Fibroblast of lung (primary cell): ENCODE measurements at regions not wholly inside any gene's neighbourhood (a gene's known extent, or its start where the extent isn't known, plus 50 kb on each side); places are given as distances from the start of the nearest gene placed in this dataset.

Experiments
- CTCF ChIP-seq, 2 donors: IDR thresholded peaks in 1 of 2; conservative IDR thresholded peaks in 1 of 2; 1 replicate in 1 of 2; 2 replicates in 1 of 2; pipeline ENCODE4 v1.5.1; 2011 to 2012; ENCODE audit warnings: low read length in 2 of 2, control low read depth in 1 of 2, inconsistent platforms in 1 of 2, low read depth in 1 of 2, mild to moderate bottlenecking in 1 of 2
- EZH2 ChIP-seq: IDR thresholded peaks from 2 replicates; pipeline ENCODE4 v1.5.1; 2012; ENCODE audit warnings: low read length, control low read depth, mild to moderate bottlenecking; ENCODE audit errors: missing control alignments

GRCh38 chr5:159496773-159497172 lies 166.5 kb upstream of the IL12B start:
- TF ChIP-seq CTCF (conservative IDR thresholded peaks at IDR 0.05 in 1 of 2, IDR thresholded peaks at IDR 0.05 in 1 of 2; ENCODE audit: low read depth in 1 of 2, low read length in 2 of 2) (no peak), EZH2 (no peak)
